Stimulated activated CD4-positive, alpha-beta T cell treated with anti-CD3 and anti-CD28 coated beads, Interleukin-12 subunit alpha, Interleukin-12 subunit beta, amount 100 ng/mL, for 24 hours (primary cell): ENCODE measurements at regions not wholly inside any gene's neighbourhood (a gene's known extent, or its start where the extent isn't known, plus 50 kb on each side); places are given as distances from the start of the nearest gene placed in this dataset.
A peak's percentile ranks its signal among the peaks of the same experiment; 100 is the strongest.
"Not testable (repeated sequence)": the region's sequence is repeated elsewhere in the genome, so short reads cannot be mapped to it uniquely, and the experiment has no call there.

ENCODE experiments used
- DNase-seq, 2 experiments: peaks; one replicate each; pipeline ENCODE4 v3.0.0-alpha.2; 2020; ENCODE audit warnings: low read depth in 2 of 2

GRCh38 chr14:28603606-28604005, 163.0 kb upstream of the FOXG1 start:
- no peak for DNase-seq

GRCh38 chr14:28607661-28608060, 158.9 kb upstream of the FOXG1 start:
- no peak for DNase-seq

- no peak for DNase-seq
Measured at GRCh38 chr14:28608443-28608842, 158.1 kb upstream of the FOXG1 start.

- peak in 1 of 2 experiments; percentile 4 for DNase-seq
Measured at GRCh38 chr14:28608851-28609828, 157.4 kb upstream of the FOXG1 start.

DNA sequence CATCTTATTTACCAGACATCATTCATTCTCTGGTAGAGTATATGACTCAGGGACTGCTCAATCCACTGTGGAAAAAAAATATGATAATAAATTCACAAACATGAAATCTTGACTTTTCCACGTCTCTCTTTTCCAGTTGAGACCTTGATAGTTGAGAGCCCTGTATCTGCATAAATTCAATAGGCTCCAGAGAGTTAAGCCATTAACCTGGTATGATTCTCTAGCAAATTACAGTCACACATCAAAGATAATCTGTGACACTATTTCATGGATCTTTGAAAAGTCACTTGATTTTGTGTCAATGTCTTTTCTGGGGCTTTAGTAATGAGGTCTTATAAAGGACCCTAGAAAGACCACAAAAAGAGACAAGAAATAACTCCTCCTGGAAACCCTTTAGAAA, 154.2 kb upstream of the FOXG1 start:
- no peak for DNase-seq

DNA sequence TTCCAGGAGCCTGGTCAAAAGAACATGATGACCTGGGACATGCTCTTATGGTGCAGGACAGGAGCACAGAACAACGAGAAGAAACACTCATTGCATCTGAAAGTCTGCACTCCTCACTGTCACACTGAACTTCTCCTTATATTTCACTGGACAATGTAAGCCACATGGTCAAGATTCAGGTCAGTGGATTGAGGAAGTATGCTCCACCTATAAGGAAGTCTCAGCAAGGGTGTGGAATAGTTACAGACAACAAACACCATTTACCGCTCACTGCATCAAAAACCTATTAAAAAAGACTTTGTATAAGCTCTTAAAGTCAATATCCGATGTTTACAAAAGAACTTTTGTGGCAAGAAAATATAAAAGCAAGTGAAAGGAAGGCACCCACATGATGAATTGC, 153.1 kb upstream of the FOXG1 start:
- DNase-seq: no peak

GRCh38 chr14:28626780-28627179, 139.8 kb upstream of the FOXG1 start:
- no peak for DNase-seq

DNA sequence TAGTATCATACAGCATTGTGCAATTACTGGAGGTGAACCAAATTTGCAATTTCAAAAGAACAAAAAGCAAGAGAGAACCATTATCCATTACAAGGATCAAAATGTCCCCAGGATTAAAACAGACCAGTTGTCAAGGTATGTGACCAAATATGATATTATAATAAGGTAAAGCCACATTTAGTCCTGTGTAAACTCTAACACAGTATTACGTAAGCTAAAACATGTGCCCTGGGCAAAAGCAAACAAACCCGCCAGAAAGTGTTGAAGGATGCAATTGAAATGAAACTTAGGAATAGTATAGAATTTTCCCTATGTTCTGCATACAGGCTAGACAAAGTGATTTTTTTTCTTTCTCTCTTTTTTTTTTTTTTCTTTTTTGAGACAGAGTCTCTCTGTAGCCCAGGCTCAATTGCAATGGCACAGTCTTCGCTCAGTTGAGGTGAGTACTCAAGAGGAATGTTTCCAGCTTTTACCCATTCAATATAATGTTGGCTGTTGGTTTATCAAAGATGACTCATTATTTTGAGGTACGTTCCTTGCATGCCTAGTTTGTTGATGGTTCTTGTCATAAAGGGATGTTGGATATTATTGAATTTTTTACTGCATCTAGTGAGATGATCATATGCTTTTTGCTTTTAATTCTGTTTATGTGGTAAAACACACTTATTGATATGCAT, 137.1 kb upstream of the FOXG1 start:
- DNase-seq: no peak

DNA sequence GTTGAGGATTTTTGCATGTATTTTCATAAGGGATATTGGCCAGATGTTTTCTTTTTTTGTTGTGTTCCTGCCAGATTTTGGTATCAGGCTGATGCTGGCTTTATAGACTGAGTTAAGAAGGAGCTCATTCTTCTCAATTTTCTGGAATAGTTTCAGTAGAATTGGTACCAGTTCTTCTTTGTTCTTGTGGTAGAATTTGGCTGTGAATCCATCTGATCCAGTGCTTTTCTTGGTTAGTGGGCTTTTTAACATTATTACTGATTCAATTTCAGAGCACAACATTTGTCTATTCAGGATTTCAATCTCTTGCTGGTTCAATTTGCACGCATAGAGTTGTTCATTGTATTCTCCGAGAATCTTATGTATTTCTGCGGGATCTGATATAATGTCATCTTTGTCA, 136.5 kb upstream of the FOXG1 start:
- DNase-seq: no peak

- DNase-seq: no peak
Measured at GRCh38 chr14:28635387-28635786, 131.2 kb upstream of the FOXG1 start.

DNA sequence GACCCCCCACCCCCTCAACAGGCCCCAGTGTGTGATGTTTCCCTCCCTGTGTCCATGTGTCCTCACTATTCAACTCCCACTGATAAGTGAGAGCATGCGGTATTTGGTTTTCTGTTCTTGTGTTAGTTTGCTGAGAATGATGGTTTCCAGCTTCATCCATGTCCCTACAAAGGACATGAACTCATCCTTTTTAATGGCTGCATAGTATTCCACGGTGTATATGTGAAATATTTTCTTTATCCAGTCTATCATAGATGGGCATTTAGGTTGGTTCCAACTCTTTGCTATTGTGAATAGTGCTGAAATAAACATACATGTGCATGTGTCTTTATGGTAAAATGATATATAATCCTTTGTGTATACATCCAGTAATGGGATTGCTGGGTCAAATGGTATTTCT, 130.8 kb upstream of the FOXG1 start:
- DNase-seq: not testable (repeated sequence)

- DNase-seq: not testable (repeated sequence)
Measured at GRCh38 chr14:28641189-28641588, 125.4 kb upstream of the FOXG1 start.

DNA sequence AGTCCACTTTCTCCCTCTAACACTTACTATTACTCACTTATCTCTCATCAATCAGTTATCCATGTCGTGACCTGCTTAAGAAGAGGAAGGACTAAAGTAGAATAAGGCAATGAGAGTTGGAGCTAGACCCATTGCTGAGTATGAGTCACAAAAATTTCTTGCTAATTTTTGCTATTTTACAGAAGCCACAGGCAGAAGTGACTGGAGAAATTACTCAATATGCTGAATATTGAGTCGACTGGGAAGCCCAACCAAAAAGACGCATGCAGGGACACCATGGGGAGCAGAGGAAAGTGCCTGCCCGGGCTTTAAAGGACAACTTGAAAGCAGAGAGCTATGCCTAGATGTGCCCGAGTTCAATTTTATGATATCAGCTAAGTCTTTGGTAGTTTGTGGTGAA, 115.4 kb upstream of the FOXG1 start:
- DNase-seq: no peak

DNA sequence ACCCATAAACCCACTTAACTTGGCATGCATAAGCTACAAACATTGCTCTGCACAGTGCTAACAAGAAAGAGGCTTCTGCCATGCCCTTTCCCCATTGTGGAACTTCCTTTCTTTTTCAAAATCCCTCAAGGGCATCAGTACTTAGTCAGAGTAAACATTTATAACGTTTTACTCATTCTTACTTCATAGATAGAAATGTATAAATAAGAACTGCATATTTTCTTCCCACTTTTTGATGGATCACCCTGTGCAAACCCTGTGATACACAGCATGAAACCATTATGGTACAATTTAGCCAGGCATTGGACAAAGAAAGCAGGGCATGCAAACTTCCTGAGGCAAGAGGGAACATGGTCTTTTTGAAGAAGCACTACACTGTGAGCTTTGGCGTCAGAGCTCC, 113.8 kb upstream of the FOXG1 start:
- DNase-seq: no peak

- no peak for DNase-seq
Measured at GRCh38 chr14:28653521-28653920, 113.1 kb upstream of the FOXG1 start.

DNA sequence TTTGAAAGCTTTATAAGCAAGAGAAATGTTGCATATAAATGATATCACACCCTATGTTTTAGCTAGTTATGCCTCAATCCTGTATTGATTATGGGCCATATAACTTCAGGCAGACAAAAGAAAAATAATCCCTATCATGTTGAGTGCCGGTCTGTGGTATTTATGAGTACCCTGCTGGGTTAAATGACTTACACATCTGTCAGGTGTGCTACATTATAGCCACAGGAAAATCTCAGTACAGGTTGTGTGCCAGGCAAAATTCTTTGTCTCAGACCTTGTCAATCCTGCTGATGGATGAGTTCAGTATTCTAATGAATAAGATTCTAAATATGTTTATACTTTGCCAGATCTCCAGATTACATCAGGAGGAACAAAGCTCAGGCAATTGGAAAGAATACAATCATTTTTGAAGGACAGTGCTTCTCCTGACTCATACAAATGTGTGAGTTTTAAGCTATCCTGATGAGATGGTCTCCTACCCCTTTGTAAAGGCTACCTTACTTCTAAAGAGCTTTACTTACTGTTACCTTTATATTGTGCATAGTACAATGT, 109.8 kb upstream of the FOXG1 start:
- DNase-seq: no peak

DNA sequence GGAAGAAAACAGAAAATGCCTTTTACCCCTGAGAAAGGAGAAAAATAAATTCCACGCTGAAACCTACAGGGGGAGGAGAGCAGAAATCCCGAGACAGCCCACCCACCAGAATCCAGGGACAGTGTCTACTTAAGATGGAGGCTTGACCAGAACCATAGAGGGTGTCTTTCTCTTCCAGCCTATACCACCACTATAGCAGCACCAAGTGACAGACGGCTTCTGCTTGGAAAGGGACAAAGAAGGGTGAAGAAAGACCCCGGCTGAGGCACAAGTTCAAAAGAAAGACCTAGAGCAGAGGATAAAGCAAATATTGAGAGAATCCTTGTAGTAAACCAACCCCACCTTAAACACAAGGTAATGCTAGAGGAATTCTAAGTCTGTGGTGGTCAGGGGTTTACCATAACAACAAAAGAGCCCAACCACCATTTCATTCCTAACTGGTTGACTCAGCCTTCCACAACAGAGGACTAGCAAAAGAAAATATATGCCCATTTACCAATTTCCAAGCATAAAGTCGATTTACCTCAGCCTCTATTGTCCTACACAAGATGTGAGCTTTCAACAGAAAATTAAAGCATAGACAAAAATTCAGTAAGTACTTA, 105.3 kb upstream of the FOXG1 start:
- no peak for DNase-seq

- DNase-seq: no peak
Measured at GRCh38 chr14:28666961-28667360, 99.6 kb upstream of the FOXG1 start.

- DNase-seq: no peak
Measured at GRCh38 chr14:28671425-28671824, 95.2 kb upstream of the FOXG1 start.

- DNase-seq: no peak
Measured at GRCh38 chr14:28673056-28673455, 93.5 kb upstream of the FOXG1 start.

GRCh38 chr14:28676479-28676878, 90.1 kb upstream of the FOXG1 start:
- no peak for DNase-seq

GRCh38 chr14:28677381-28677780, 89.2 kb upstream of the FOXG1 start:
- DNase-seq: no peak
